NCI-H1436 treated with DMSO at 0.1 percent for 48 hours (cell line): ENCODE measurements at regions not wholly inside any gene's neighbourhood (a gene's known extent, or its start where the extent isn't known, plus 50 kb on each side); places are given as distances from the start of the nearest gene placed in this dataset.

Experiments
- DNase-seq: peaks from one replicate; lab custom pipeline; 2025; lab: John Stamatoyannopoulos, UW

DNA sequence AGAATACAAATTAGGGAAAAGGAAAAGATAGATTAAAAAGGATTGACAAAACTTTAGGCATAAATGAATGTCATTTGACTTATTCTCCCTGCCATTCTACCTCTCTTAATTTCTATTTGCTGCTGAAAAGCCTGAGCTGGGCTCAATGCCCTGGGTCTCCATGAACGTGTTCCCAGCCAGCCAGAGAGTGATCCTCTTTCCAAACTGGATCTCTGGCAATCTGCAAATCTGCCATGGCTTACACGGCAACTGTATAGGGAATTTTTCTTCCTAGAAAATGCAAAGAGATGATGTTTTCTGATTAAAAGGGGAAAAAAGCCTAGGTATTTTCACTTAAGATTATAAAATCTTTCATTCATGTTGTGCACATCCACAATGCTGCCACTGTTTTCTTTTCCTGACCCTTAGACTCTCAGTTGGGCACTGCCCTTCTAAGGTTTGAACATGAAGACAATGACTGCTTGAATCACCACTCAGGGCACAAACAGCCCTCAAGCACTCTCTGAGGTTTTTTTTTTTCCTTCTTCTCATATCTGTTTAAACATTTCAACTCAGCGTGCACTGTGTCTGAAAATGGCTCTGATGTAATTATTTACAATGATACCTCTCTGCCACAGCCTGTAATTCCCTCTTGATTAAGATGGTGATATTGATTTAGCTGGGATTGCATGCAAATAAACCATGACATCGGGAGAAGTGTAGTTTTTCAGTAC, 60.3 kb downstream of the DACT1 start:
- peak; percentile 72 for DNase-seq

DNA sequence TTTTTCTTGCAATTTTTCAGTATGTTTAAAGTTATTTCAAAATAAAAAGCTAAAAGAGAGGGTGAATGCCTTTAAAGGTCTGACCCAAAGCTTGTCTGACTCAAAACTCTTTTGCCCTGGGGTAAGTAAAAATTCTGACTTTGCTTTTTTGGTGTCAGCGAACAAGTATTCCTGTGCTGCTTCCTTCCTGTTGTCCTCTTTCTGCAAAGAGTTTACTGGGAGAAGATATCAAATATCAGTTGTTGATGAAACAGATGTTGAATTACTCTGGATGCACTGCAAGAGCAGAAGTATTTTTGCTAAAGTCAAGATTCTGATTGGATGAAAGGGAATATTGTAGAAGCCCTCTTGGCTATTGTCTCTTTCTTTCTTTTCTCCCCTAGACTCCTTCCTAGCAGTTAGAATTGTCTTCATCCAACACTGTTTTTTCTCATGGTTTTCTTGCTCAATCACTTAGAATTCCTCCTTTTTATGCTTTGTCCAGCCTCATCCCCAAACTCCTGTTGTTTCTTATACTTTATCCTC, 62.0 kb downstream of the DACT1 start:
- no peak for DNase-seq

DNA sequence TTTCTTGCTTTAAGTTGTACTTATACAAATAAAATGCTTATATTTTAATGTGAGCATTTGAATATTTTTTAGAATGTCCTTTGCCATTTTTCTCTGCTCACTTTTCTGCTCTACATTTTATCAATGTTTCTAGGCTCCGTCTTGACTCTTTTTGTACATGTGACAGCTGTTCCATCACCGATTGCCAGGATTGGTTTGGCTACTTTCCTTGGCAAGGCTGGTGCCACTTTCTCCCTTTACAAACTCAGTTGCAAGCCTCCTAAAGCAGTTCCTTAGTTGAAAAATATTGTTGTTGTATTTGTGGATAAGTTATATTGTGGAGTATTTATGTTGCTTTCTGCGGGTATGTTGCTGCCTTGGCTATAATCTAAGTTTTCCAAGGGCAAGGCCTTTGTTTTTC, 63.4 kb downstream of the DACT1 start:
- DNase-seq, result no peak

DNA sequence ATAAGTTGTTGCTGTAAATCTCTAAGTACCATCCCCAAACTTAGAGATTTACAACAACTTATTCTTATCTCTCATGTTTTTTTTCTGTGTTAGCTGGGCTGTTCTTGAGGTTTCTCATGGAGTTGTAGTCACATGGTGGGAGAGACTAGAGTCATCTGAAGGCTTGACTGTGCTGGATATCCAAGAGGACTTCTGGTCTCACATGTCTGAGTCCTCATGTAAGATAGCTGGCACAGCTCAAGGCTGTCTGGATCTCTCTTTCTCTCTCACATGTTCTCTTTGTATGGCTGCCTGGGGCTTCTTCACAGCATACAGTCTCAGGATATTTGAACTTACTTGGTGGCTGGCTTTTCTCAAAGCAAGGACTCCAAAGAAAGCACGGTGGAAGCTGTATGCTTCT, 63.8 kb downstream of the DACT1 start:
- no peak for DNase-seq

DNA sequence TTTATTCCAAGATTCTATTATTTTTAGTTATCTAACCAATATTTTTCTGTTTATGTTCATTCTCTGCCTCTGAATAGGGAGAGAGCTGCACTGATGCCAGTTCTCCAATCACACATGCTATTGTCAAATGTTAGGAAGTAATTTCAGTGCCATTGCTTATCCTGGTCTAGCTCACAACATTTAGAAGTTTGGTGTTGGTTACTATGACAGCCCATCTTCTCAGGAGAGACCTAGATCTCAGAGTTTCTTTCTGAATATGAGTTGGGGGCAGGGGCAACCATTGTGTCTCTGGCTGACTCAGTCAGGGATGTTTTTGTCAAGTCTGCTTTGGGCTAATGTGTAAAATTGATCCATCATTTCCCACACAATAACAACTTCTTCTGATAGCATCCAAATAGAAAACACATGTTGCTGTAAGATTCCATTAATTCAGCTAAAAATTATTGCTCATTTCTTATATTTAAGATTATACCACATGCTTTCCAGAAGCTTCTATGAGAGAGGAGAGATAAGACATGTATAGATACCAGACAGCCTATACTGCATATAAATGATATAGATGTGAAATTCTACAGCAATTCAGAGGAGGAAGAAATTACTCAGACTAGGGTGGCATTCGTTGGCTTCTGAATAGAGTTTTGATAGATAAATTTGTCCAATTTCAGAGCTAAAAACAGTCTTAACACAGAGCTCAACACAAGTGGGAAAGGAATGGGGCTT, 64.8 kb downstream of the DACT1 start:
- no peak for DNase-seq

DNA sequence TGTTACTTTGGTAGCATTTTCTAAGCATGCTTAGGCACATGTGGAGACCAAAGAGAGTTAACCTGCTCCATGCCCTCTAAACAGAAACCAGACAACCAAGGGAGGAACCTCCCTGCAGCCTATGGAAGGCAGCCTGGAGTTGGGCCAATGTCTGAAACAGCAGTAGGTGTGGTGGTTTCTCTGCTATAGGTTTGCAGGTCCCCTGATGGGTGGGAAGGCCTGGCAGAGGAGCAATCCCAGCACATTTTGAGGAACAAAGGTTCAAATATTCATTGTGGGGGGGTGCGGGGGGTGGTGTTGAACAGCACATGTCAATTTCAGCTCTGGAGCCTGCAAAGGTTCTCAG, 65.4 kb downstream of the DACT1 start:
- no peak for DNase-seq

DNA sequence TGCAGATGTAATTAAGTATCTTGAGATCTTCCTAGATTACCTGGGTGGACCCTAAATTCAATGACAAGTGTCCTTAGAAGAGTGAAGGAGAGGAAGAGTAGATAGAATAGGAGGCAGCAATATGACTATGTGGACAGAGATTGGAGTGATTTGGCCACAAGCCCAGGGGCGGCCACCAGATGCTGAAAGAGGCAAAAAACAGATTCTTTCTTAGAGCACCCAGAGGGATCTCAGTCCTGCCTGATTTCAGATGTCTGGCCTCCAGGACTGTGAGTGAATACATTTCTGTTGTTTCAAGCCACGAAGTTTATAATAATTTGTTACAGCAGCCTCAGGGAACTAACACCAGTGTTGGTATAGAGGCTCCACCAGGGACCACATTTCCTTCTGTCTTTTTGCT, 67.3 kb downstream of the DACT1 start:
- DNase-seq, result no peak

DNA sequence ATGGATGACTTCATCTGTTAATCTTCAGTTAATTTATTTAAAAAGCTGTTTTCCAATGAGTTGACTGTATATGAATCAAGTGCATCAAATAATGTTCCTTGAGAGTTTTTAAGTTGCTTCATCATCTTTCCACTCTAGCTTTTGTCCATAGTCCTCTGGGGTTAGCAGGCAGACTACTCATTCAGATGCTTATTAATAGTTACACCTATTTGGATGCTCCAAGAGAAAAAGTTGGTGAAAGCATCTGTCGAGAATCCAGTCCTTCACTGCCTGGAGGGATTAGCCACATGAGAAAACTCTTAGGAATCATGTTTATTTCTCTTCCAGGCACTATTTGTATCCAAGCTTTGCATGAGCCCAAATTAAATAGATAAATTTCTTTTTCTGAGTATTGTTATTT, 70.2 kb downstream of the DACT1 start:
- DNase-seq, result no peak

DNA sequence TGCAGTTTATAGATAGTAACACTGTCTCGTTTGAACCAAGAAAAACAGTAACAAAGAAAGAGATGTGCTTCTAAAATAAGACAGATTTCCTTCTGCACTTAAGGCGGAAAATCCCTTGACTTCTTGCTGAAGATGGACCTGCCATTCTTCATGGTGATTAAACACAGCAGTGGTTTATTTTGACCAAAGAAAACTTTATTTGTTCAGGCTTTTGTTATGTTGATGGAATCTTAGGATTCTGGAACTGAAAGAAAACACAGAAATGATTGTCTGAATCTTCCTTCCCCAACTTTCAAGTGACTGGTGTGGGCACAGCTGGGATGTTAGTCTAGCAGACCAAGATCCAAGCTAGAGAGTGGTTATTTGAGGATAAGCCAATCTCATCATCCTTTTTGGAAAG, 72.2 kb downstream of the DACT1 start:
- DNase-seq, result no peak

DNA sequence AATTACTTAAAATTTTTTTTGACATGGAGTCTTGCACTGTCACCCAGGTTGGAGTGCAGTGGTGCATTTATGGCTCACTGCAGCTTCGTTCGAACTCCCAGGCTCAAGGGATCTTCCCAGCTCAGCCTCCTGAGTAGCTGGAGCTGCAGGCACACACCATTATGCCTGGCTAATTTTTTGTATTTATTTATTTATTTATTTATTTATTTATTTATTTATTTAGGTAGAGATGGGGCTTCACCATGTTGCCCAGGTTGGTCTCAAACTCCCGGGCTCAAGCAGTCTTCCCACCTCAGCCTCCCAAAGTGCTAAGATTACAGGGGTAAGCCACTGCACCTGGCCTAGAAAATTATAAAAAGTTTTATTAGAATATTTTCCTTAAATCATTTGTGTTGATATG, 73.6 kb downstream of the DACT1 start:
- DNase-seq, result no peak

DNA sequence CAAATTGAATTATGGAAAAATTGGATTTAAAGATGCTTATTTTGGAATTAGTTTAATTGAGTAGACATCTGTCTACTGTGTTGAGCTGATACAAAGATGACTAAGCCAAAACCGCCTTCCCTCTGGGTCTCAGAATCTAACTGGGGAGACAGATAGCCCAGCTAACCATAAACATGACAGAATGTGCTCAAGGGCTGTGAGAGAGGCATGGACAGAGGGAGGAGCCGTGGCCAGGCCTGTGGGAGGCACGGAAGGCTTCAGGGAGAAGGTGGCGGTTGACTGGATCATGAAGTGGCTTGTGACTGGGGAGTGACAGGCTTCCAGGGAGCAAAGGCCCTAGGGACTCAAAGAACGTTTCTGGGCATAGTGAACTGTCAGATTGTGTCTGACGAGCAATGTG, 74.6 kb downstream of the DACT1 start:
- no peak for DNase-seq

DNA sequence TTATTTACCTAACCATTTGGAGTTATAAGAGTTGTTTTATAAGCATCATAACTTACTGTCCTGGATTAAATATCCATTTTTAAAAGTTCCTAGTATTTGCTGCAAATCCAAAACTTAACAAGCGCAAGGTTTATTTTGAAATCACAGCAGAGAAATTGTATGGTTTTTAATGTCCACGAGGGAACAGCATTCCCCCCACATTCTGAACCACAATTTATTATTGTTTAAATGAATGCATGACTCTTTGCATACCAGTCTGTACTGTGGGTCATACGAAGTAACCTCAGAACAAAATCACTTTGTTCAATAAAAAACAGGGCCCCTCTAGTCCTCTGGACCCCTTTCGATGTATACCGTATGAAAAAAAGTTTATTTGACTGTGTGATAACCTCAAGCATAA, 75.9 kb downstream of the DACT1 start:
- no peak for DNase-seq

DNA sequence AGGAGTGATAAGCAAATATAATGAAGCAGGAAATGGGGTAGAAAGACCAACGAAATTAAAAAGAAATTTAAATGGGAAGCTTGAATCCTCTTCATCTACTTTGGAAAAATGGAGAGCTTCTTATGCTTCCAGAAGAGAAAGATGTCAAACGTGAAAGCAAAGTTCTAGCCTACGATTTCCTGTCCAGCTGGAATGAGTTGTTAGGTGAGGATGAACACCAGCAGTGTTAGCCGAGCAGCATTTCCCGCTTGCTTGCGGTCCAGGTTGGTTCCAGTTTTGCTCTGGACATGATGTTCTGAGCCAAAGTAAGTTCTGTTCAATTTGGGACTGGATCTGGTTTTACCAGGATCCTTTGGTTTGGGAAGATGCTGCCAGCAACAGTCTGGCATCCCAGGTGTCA, 78.9 kb downstream of the DACT1 start:
- DNase-seq, result no peak

DNA sequence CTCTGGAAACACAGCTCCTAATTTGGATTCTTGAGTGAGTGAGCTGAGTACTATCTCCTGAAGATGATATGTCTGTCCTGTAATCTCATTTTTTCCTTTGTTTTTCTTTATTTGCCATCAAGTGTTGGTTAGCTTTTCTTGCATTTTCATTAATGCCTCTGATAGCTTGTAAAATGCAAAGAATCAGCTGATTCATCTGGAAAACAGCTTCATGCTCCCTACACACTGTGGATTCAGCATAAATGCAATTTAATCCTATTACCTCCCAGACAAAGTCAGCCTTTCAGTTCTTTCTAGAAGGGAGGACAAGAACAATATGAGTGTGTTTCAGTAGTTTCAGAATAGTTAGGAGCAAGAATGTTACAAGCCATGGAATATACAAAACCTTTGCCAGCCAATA, 79.4 kb downstream of the DACT1 start:
- no peak for DNase-seq

DNA sequence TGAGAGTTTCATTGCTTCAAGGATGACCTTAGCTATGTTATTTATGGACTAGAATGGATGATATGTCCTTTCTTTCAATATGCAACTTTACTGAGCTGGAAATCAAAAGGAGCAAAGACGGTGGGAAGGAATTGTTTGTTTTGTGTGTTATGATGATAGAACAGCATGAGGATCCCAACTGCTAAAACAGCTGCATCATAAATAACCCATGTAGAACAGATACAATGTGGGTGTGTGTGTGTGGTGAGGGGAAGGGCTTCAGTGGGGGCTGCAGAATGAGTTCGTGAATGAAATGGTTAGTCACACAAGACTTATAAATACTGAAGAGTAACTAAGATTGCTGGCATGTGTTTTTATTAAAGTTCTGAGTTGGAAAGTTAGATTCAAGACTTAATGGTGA, 80.1 kb downstream of the DACT1 start:
- no peak for DNase-seq

DNA sequence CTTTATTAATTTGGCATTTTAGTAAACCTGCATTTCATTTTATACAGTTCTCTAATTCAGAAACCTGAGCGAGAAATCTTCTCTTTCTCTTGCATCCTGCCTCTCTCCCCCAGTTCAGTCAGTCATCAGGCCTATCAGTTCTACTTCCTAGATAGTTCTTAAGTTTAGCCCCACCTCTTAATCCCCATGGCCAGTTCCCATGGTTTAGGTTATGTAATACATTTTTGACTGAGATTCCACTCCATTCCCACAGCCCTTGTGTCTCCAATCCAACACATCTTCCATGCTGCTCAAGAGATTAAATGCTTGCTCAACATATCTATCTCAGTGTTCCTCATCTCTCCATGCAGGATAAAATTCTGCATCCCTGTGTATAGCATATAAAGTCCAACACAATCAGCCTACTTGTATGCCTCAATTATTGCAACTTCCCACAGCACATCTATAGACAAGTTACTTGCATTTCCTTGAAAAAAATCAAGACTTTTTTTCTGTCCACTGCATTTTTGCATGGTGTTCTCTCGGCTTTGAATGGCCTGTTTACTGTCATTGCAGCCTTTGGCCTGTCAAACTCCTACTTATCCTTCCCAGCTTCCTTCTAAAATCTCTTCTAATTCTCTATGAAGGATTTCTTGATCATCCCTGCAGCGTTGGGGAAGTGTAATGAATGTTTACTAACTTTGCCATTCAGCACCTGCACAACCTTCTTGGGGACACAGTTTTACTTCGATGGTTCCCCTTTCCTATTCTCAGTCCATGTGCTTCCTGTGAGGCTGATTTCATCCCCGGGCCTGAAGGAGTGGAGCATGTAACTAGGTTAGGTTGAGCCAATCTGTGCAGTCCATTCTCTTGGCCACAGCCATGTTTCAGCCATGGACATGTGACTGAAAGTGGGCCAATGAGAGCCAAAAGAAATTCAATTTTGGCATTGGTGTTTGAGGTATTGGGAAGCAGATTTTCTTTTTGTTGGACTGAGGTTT, 80.8 kb downstream of the DACT1 start:
- no peak for DNase-seq

DNA sequence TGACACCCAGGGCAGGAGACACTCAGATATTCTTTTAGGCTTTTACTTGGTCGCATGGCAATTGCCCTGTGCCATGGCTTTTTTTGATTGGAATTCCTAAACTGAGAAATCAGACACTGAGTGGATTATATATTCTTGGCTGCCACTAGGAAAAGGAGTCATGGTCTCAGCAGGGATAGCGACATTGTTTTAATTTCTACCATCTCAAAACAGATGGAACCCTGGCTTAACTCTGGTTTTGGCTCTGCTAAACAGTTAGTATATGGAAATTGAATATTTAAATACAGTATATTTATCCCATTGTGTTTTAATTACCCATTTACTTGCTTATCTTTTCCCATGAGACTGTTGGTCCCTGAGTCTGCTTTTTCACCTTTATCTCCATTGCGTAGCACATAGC, 84.0 kb downstream of the DACT1 start:
- no peak for DNase-seq

DNA sequence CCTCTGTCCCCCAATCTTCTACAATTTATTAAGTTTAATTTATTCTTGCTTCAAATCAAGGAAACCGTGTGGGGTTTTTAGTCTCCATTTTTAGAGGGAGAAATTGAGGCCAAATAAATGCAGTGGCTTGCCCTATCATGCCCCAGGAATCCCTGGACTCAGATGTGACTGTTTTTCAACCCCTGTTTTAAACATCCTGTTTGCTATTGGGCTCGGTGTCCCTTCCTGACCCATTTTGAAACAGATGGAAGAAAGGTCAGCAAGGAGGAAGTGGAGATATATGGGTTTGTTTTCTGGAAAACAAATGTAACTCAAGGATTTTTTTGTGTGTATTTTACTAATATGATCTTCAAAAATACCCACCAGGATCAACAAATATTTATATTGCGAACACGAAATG, 84.7 kb downstream of the DACT1 start:
- no peak for DNase-seq

DNA sequence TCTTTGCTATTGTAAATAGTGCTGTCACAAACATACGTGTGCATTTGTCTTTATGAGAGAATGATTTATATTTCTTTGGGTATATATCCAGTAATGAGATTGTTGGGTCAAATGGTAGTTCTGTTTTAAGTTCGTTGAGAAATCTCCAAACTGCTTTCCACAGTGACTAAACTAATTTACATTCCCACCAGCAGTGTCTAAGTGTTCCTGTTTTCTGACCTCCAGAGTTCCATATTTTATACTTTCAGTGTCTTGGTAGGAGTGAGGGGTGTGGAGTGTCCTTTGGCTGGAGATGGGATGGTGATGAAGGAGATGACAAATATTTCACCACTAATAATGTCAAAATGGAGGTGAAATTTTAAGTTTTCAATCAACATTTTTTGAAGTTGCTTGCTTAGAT, 86.4 kb downstream of the DACT1 start:
- DNase-seq, result no peak

DNA sequence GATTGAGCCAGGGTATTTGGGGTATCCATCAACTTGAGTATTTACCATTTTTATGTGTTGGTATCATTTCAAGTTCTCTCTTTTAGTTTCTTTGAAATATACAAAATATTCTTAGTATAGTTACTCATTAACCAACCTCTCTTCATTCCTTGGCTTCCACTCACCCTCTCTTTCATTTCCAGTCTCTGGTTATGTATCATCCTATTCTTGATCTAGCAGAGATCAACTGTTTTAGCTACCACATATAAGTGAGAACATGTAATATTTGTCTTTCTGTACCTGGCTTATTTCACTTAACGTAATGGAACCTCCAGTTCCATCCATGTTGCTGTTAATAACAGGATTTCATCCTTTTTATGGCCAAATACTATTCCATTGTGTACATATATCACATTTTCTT, 86.9 kb downstream of the DACT1 start:
- DNase-seq, result no peak

DNA sequence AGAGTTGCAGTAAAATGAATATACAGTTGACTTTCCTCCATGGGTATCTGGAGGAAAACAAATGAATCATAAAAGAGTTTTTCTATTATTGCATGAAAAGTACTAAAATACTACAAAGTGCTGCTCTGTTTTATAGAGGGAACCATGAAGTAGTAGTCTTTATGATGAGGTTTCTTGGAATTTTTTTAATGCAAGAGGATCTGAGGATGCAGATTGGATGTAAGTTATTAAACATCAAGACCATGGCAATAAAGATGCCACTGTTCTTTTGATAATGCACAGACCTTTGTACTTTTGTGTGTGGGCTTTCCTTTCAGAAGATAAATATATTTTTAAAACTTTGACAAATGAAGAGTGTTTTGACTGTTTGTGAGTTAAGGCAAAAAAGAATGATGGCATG, 87.5 kb downstream of the DACT1 start:
- no peak for DNase-seq

DNA sequence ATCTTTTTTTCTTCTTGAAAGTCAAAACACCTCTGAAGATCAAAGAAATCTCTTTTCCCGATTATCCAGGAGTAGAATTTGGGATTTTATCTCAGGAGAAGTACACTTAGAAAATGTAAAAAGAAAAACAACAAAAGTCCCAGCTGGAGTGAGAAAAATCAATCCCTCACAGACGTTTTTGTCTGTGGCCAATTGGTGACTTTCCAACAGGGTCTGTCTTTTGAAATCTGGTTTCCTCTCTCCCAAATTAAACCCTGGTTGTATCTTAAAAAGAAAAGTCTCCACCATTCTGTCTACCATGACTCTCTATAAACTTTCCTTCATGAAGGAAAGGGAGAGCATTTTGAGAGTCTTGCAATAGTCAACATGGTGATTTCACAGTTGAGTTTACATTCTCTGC, 88.1 kb downstream of the DACT1 start:
- DNase-seq, result no peak
